Glomerular endothelial cell (primary cell): ENCODE measurements at regions not wholly inside any gene's neighbourhood (a gene's known extent, or its start where the extent isn't known, plus 50 kb on each side); places are given as distances from the start of the nearest gene placed in this dataset.
"Not testable (repeated sequence)": the region's sequence is repeated elsewhere in the genome, so short reads cannot be mapped to it uniquely, and the experiment has no call there.

Experiments
- DNase-seq: peaks from one replicate; pipeline ENCODE4 v3.0.0-alpha.2; 2011; ENCODE audit warnings: low read depth, low spot score; ENCODE audit errors: extremely low read depth

DNA sequence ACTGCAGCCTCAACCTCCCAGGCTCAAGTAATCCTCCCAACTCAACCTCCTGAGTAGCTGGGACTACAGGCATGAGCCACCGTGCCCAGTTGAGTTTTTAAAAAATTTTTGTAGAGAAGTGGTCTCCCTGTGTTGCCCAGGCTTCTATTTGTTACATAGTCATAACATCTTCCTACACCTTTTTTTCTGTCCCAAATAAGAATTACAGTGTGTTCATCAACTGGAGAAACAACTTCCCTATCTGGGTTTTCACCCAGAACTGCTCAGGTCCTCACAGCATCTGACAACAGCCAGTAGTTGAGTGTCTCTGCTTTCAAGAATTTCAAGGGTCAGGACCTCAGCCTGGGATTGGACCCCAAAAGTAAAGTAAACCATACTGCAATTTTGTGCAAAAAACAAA lies 235.2 kb upstream of the AMIGO2 start:
- no peak for DNase-seq

DNA sequence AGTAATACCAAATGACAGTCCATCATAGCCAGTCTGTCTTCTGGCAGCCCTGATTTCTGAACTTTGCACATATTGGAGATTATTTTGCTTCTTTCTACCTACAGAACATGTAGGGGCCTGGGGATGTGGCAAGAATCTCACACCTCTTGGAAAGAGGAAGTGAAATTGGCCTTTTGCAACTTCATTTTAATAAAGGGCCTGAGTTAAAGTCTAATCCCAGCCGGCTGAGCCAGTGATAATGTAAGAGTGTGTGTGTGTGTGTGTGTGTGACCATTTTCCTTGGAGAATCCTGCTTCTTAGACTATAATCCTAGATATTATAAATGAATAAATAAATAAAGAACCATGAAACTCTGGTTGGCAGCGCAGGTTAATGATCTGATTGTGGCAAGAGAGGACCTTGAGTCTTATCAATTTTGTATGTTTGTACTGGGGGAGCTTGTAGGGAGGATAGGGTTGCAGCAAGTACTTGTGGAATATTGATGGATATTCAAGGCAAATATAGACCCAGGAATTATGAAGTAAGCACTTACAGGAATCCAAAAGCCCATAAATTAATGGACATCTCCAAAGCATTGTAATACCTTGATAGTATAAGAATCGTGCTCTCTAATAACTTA lies 233.2 kb upstream of the AMIGO2 start:
- DNase-seq = no peak

DNA sequence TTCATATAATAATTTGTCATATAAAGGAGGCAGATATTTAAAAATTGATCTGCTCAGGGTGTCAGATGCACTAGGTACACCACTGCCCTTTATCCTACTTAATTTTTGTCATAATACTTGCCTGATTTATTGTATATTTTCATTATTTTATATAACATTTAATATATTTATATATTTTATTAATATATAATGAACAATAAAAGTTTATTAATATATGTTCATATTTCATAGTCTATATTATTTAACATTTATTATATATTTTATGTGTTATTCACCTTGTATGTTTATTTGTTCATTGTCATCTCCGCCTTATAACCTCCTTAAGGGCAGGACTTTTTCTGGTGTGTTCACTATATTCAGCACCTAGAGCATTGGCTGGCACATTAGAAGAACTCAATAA lies 232.4 kb upstream of the AMIGO2 start:
- DNase-seq = no peak

DNA sequence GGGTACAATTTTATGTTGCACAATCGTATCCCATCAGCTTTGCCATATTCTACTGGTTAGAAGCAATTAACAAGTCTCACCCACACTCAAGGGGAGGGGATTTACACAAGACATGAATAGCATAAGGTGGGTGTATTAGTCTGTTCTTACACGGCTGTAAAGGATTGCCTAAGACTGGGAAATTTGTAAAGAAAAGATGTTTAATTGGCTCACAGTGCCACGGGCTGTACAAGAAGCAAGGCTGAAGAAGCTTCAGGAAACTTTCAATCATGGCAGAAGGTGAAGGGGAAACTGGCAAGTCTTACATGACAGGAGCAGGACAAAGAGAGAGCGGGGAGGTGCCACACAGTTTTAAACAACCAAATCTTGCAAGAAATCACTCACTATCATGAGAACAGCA lies 231.8 kb upstream of the AMIGO2 start:
- no peak for DNase-seq

GRCh38 chr12:47311010-47311409 lies 231.3 kb upstream of the AMIGO2 start:
- no peak for DNase-seq

- no peak for DNase-seq
These were observed 228.9 kb upstream of the AMIGO2 start for GRCh38 chr12:47308672-47309071.

GRCh38 chr12:47307680-47308399 lies 228.1 kb upstream of the AMIGO2 start:
- peak; percentile 27 for DNase-seq

GRCh38 chr12:47306773-47307679 lies 227.3 kb upstream of the AMIGO2 start:
- DNase-seq = not testable (repeated sequence)

- no peak for DNase-seq
These were observed 226.4 kb upstream of the AMIGO2 start for GRCh38 chr12:47306130-47306529.

GRCh38 chr12:47305464-47305863 lies 225.7 kb upstream of the AMIGO2 start:
- no peak for DNase-seq

DNA sequence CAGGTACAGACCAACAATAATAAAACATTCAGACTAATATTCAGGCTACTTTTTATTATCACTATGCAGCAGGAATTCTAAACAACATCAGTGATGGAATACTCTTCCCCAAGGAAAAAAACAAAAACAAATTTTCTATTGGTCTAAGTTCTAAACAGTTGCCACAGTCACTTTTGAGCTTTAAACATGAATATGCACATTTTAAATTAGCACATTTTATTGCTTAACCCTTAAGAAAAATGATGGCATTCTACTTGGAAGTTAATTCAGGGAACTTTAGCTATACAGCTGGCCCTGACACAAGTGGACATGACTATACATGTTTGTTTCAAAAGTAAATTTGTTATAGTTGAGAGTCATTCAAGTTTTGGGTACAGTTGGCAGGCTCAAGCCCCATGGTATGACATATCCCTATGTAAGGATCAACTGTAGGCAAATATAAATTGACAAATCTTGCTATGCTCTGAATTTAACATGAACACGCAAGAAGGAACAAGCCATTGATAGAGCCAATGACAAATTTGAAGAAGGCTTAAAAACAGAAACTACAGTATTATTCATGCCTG lies 224.3 kb upstream of the AMIGO2 start:
- no peak for DNase-seq

DNA sequence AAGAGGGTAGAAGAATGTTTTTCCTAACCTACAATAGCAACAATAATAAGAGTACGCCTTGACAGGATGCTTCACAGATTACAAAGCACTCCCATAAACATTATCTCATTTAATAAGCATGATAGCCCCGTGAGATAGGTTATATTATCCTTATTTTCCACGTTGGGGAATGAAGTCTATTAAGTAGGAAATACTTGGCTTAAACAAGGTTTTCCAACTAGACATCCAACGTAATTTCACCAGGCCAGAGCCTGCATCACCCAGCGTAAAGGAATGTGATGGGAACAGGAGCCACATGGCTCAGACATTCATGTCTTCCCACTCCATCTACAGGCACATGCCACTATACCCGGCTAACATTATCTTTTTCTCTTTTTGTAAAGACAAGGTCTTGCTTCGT lies 223.4 kb upstream of the AMIGO2 start:
- no peak for DNase-seq

DNA sequence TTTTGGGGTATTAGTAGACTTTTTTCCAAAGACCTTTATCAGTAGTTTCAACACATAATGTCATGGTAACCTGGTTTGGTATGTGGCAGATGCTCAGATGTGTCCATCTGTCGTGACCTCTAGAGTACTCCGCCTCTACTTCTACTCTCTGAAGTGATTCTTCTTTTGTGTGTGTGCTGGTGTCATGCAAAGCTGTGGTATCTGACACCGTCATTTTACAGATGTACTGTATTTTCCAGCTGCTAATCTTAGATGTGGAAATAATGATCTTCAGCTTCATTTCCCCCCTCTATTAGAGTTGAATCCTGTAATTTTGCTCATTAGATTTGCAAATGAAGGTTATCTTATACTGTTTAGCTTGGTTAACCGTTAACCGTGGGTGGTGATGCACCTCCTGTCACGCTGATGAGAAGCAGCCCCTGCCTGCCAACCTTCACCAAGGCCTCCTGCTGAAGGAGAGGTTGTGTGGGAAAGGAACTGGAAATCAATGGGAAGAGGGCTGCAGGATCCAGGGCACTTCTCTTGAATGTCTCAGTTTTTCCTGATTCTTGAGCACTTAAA lies 222.4 kb upstream of the AMIGO2 start:
- no peak for DNase-seq

- DNase-seq = no peak
These were observed 219.8 kb upstream of the AMIGO2 start for GRCh38 chr12:47299586-47299985.

DNA sequence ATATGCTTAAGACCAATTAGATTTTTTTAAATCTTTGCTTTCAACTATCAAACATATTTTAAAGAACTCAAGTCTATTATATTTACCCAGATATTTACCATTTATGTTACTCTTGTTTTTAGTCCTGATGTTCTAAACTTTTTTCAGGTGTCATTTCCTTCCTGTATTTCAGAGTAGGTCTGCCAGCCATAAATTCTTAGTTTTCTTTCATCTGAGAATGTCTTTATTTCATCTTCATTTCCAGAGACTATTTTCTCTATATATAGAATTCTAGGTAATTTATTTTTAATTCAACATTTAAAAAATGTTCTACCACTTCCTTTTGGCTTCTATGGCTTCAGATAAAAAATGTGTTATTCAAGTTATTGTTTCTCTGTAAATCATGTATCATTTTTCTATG lies 218.2 kb upstream of the AMIGO2 start:
- no peak for DNase-seq

- no peak for DNase-seq
These were observed 217.1 kb upstream of the AMIGO2 start for GRCh38 chr12:47296828-47297227.

GRCh38 chr12:47293406-47293805 lies 213.6 kb upstream of the AMIGO2 start:
- DNase-seq = no peak

- DNase-seq = no peak
These were observed 206.9 kb upstream of the AMIGO2 start for GRCh38 chr12:47286676-47287075.
